A549 (cell line): ENCODE measurements at regions not wholly inside any gene's neighbourhood (a gene's known extent, or its start where the extent isn't known, plus 50 kb on each side); places are given as distances from the start of the nearest gene placed in this dataset.

Experiments used
- CEBPB ChIP-seq, 2 experiments: fragments of >200 bp in 1 of 2; sonication (Bioruptor Twin) in 1 of 2; formaldehyde crosslinking in 1 of 2; IDR thresholded peaks; 2 replicates each; pipeline ENCODE4 v1.6.1; 2012 to 2016
- CHD2 ChIP-seq: fragments of 150-350 bp; IDR thresholded peaks from 2 replicates; pipeline ENCODE4 v1.6.1; 2014; ENCODE audit warnings: low read length; ENCODE audit not compliant: partially characterized antibody
- CTCF ChIP-seq: fragments of >200 bp; sonication (Bioruptor Twin); formaldehyde crosslinking; IDR thresholded peaks from 3 replicates; pipeline ENCODE4 v1.5.1; 2016
- MYC ChIP-seq: IDR thresholded peaks from 2 replicates; pipeline ENCODE4 v1.6.1; 2012; ENCODE audit warnings: mild to moderate bottlenecking, inconsistent platforms, low read length, improper control_type of control experiment, borderline replicate concordance
- PBX3 ChIP-seq: IDR thresholded peaks from 2 replicates; pipeline ENCODE4 v1.6.1; 2012
- POLR2A ChIP-seq: IDR thresholded peaks from 2 replicates; pipeline ENCODE4 v1.6.1; 2012; ENCODE audit warnings: mild to moderate bottlenecking, low read length
- POLR2AphosphoS2 ChIP-seq: conservative IDR thresholded peaks from 2 replicates; pipeline ENCODE4 v1.6.1; 2012; ENCODE audit warnings: low read length, improper control_type of control experiment, inconsistent platforms
- RFX5 ChIP-seq: fragments of 450-650 bp; IDR thresholded peaks from 2 replicates; pipeline ENCODE4 v1.7.1; 2014; ENCODE audit warnings: antibody characterized with exemption, mild to moderate bottlenecking, moderate library complexity

GRCh38 chr6:8506126-8506525, 70.8 kb upstream of the SLC35B3 start:
- TF ChIP-seq CTCF (no peak), POLR2AphosphoS2 (no peak), PBX3 (no peak), CEBPB (IDR thresholded peaks at IDR 0.05) (no peak), POLR2A (no peak), RFX5 (no peak), CHD2 (no peak), MYC (no peak)
